IPS-NIHi11 (cell line): ENCODE measurements at regions not wholly inside any gene's neighbourhood (a gene's known extent, or its start where the extent isn't known, plus 50 kb on each side); places are given as distances from the start of the nearest gene placed in this dataset.

Source experiments
- DNase-seq: peaks from one replicate; pipeline ENCODE4 v3.0.0; 2012; ENCODE audit warnings: mixed read lengths, low spot score

DNA sequence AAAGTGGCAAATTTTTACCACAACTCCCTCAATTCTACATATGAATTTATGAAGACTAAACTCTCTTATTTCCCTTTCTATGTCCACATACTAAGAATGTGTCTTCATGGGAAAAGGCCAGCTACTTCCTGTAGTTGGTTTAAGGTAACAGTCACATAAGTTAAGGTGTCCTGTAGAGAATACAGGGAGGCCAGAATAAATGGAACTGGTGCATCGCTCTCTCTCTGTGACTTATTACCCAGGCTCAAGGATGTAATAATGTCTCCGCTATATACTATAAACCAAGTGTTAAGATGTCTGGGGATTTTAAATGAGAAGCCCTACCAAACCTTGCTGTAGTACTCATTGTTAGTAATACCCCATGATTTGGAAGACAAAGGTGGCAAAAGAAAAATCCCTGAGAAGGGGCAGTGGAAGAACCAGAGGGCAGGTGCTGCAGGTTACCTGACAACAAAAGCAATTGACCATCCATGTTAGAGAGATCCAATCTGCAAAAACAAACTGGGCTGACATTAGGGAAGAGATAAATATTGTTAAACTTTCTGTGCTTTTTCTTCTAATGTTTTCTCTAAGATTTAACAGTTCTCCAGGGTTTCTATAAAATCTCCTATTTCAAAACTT, 372.8 kb downstream of the TMX3 start:
- DNase-seq: no peak

DNA sequence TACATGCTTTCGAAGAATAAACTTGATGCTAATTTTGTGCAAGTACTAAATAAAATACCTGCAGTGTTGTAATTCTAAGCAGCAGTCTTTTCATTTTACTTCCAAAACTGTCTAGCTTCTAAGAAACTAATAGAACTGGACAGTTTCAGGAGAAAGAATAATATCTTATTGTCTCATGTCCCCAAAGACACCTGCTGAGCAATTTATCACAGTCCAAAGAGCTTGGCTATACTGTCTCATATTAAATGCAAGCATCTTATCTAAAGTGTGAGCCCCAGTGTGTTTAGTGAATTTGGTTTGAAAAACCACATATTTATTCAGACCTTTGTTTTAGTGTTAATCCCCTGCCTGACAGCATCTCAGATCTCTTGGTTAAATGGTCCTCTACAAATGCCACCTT, 374.3 kb downstream of the TMX3 start:
- no peak for DNase-seq

DNA sequence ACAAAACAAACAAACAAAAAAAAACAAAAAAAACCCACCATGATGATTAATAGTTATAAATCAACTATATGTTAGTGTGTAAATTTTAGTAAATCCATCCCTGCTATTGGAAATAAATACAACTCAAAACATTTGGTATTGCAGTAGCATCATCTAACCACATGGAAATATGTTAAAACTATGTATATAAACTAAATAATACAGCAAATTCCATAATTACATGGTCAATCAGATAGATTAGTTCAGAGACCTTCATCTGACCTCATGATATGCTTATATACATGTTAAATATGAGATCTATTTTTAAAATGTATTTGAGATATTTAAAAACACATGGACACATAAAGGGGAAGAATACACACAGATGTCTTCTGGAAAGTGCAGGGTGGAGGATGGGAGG, 384.2 kb downstream of the TMX3 start:
- DNase-seq: no peak

DNA sequence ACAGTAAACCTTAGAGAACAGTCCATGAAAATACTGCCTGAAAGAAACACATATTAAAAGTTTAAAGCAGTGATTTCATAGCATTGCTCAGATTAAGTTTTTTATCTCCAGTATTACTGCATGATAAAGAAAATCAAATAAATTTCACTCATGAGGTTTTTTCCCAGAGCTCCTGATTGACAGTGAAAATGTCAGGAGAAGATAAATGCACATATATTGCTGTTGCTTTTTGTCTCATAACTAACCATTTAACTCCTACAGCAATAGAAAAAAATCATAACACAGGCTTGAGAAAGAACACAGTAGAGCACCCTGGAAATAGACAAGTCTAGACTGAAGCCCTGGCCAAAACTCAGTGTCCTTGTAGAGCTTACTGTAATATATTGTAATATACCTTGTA, 391.0 kb downstream of the TMX3 start:
- no peak for DNase-seq

GRCh38 chr18:68316636-68317035, 398.3 kb downstream of the TMX3 start:
- no peak for DNase-seq

GRCh38 chr18:68314403-68314802, 400.5 kb downstream of the TMX3 start:
- DNase-seq: no peak

GRCh38 chr18:68301441-68301840, 413.5 kb downstream of the TMX3 start:
- no peak for DNase-seq

DNA sequence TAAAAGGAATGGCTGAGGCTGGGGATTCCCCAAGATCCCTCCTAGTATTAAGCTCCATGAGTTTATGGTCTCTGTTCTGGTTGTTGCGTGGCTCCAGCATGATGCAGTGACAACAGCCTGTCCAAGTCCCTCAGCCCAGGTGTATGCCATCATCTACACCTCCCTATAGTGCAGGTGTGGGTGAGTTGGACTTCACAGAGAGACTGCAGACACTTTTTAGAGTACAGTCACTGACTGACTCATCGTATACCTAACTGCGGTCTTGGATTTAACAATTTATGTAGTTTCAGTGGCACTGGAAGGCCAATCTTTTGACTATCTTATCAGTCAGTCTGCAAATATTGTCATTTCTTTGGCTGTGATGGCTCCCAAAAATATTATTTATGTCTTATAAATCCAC, 415.0 kb downstream of the TMX3 start:
- DNase-seq: no peak

DNA sequence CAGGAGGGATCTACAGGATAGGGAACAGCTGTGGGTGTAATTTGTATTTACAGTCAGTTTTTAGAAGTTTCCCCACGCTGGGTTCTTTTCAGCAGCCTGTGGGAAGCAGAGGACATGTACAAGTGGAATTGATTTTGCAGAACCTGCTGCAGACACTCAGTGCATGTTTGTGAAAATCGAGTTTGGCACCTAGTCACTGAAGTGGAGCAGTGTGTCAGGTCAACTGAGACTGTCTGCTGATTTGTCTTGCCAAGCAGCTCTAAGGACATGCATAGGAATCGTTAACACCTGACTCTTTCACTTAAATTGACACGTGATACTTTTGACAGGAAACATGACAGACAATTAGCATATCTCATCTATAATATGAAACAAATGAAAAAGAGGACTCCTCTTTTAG, 416.6 kb downstream of the TMX3 start:
- DNase-seq: no peak

DNA sequence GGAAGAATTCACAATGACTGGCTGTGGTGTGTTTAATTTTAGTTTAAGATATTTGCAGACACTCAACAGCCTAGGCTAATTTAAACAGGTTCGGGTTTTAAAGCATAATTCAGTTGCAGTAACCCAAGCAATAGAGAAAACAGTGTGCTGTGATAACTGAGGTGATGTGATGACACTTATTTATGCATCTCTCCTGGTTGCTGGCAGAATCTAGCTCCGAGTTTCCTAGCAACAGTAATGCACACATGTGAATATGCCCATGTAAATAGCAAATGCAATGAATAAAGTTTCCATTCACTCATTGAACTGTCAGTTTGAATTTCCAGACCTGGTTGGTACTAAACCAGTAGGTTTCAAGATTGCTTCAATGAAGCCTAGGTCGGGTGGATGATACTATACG, 426.5 kb downstream of the TMX3 start:
- DNase-seq: no peak

DNA sequence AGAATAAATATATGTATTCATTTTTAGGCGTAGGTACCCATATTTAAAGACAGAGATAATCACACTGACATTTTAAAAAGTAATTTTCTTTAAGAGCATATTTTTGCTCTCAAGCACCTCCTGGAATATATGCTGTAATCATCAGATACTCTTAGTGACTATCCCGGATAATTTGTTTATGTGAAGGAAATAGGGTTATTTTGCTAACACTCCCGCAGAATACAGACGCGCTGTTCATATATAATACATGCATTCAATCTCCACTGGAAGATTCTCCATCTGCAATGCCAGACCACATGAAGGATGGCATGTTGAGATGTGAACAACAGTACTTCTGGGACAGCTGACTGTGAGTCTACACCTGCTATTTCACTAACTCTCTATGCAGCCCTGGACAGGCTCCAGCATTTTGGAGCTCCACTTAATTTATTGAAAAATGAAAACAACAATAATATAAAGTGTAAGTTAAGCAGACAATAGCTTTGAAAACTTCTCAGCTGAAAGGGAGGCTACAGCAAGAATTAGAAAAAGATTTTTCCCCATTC, 430.6 kb downstream of the TMX3 start:
- DNase-seq: no peak

- no peak for DNase-seq
These were observed 431.1 kb downstream of the TMX3 start for GRCh38 chr18:68283834-68284233.

DNA sequence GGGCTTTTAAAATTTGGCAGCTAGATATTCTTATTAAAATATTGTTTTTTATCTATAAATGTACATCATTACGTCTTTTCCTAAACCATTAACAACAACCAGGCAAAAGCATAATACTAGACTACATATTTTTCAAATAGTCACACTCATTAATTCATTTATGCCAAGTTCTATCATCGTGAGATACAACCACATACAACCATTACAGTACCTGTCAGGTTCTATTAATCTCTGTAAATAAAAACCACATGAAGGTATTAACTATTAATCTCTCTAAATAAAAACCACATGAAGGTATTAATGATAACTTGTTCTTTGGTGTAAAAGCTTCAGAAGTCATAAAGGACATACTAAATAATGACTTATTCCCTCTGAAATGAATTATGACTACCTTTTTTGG, 432.7 kb downstream of the TMX3 start:
- DNase-seq: no peak

- DNase-seq: no peak
These were observed 439.3 kb downstream of the TMX3 start for GRCh38 chr18:68275616-68276015.

DNA sequence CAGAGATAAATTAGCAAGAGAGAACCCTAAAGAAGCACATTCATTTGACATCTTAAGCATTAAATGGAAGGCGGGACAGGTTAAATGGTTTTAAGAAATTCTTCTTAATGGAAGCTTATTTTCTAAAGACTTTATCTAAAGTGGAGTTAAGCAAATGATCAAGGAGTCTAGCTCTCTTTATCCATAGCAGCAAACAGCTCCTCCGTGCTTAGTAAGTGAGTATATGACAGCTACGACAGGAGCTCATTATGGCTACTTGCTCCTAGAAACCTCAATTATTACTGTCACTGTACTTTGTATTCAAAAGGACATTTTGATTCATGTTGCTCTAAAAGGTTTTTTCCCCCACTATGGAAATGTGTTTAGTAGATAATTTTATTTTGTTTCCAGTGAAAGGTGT, 444.9 kb downstream of the TMX3 start:
- no peak for DNase-seq

DNA sequence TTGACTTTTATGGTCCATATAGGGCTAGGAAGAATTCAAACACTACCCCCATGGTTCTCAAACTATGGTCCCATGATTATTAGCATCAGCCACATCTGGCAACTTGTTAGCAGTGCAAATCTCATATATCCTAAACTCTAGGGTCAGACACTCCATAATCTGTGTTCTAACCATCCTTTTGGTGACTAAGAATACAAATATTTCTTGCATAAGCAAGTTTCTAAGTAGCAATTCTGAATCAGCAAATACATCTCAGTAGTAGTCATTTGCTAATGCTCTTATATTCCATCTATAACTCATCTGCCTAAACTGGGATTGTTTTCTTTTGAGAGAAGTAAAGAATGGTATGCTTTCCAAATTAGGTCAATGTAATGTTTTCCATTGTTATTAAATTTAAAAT, 447.3 kb downstream of the TMX3 start:
- no peak for DNase-seq

DNA sequence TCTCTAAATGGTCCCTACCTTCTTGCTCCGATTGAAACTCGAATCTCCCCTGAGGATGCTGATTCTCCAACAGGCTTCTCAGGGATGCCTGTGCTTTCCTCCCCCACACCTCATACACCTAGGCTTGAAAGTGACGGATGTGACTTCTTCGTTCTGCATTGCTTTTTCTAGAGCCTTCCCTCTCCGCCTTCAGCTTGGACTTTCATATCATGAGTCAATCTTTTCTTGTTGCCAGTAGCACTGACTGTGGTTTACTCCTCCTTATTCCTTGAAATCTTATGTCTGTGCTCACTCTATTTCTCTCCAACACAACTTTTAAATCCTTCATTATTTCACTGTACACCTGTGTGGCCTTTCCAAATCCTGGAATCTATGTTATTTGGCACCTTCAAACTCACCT, 451.4 kb downstream of the TMX3 start:
- DNase-seq: no peak

- no peak for DNase-seq
These were observed 452.1 kb downstream of the TMX3 start for GRCh38 chr18:68262690-68263294.

DNA sequence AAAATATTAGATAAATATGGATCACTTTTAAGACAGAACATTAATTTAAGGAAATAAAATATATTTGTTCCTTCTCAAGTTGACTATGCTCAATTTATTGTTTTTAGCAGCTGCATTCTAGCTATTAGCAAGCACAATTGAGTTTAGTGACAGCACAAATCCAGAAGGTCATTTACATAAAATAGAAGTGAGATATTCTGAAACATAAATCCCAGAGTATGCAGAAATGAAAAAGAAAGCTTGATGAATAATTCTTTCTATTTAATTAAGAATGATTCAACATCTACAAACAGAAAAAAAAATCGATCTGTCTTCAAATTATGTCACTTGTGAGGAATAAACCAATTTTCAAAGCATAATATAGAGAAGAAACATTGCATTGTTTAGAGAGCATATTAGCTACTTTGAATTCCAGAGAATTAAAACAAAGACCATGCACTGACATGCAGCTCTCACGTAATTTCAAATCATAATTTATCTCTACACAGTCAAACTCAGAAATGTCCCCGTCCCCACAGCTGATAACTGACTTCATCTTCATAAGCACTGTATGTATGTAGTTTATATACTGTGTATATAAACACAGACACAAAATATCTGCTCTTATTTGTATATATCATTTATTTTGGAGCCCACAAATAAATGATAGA, 458.4 kb downstream of the TMX3 start:
- DNase-seq: no peak

DNA sequence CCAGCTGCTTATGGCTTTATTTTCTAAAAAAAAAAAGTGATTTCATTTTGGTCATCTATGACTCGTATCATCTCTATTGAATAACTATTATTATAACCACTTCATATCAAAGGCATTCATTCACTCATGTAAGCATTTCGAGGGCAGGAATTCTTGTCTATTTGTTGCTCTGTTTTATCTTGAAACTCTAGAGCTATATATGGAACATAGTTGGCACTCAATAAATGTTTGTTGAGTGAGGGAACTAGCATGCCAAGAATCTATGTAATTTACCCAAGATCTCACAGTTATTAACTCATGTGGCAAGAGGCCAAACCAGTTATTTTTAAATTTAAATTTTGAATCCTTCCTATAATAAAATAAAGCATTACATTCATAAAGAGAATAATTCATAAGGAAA, 470.1 kb downstream of the TMX3 start:
- DNase-seq: no peak

DNA sequence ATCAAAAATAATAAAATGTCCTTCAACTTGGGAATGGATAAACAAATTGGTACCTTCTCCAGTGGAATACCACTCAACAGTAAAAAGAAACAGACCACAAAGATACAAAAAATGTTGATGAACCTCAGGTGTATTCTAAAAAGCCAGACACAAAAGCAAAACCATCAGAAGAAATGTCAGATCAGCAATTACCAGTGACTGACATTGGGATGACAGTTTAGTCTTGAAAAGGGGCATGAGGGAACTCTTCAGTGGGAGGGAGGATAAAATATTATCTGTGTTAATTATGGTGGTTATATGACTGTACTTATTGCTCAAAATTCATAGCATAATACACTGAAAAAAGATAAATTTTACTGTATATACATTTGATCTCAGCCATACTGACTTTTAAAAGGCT, 473.0 kb downstream of the TMX3 start:
- DNase-seq: no peak

DNA sequence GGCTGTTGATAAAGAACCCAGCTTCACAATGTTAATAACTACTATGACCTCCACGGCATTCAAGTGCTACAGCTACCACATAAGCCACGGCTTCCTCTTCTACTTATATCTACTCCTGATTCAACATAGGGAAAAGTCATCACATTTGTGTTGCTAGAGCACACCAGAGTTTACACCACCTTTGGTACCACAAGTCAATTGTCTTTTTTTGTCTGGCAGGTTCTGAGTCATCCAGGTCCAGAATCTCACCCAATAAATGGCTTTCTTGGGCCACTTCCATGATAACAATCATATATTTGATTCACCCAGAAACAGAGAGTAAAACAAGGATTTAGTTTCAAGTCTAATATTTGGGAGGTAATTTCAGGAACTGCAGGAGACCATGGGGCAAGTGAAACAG, 480.2 kb downstream of the TMX3 start:
- DNase-seq: no peak

GRCh38 chr18:68234131-68234530, 480.8 kb downstream of the TMX3 start:
- DNase-seq: no peak

- no peak for DNase-seq
These were observed 481.9 kb downstream of the TMX3 start for GRCh38 chr18:68233018-68233417.
